CD14-positive monocyte (primary cell): ENCODE measurements at regions not wholly inside any gene's neighbourhood (a gene's known extent, or its start where the extent isn't known, plus 50 kb on each side); places are given as distances from the start of the nearest gene placed in this dataset.

ENCODE experiments used
- DNase-seq, 3 donors: peaks; one replicate each; pipeline ENCODE4 v3.0.0-alpha.2; 2011 to 2022
- H2AFZ ChIP-seq: 2 replicates; pipeline ENCODE4 v1.6.0; 2012; ENCODE audit warnings: mild to moderate bottlenecking, low read depth, low read length, inconsistent platforms; ENCODE audit not compliant: insufficient read depth, poor library complexity, severe bottlenecking
- H3K27ac ChIP-seq, 2 donors: 1 replicate in 1 of 2; 2 replicates in 1 of 2; pipeline ENCODE4 v1.5.1; 2012 to 2013; ENCODE audit warnings: low read length in 2 of 2, control low read depth in 1 of 2, inconsistent platforms in 1 of 2, low read depth in 1 of 2, mild to moderate bottlenecking in 1 of 2
- H3K27me3 ChIP-seq, 2 donors: one replicate each; pipeline versions ENCODE4 v1.6.0 to v1.6.1; 2011 to 2013; ENCODE audit warnings: low read length in 2 of 2; ENCODE audit not compliant: control insufficient read depth in 2 of 2, insufficient read depth in 2 of 2
- H3K36me3 ChIP-seq, 2 donors: replicated peaks in 1 of 2; 1 replicate in 1 of 2; 2 replicates in 1 of 2; pipeline versions ENCODE4 v1.5.1 to v1.6.1; 2012 to 2013; ENCODE audit warnings: low read length in 2 of 2, control low read depth in 1 of 2, inconsistent platforms in 1 of 2, mild to moderate bottlenecking in 1 of 2; ENCODE audit not compliant: insufficient read depth in 2 of 2, control insufficient read depth in 1 of 2
- H3K4me1 ChIP-seq, 2 donors: 1 replicate in 1 of 2; 2 replicates in 1 of 2; pipeline versions ENCODE4 v1.5.1 to v1.6.1; 2012 to 2013; ENCODE audit warnings: low read length in 2 of 2, control low read depth in 1 of 2, inconsistent platforms in 1 of 2, mild to moderate bottlenecking in 1 of 2, moderate library complexity in 1 of 2; ENCODE audit not compliant: insufficient read depth in 2 of 2, control insufficient read depth in 1 of 2
- H3K4me2 ChIP-seq: replicated peaks from 2 replicates; pipeline ENCODE3; 2012; ENCODE audit warnings: low read length, moderate library complexity, mild to moderate bottlenecking; ENCODE audit not compliant: poor library complexity, severe bottlenecking; ENCODE audit errors: extremely low read depth
- H3K4me3 ChIP-seq, 3 experiments: fragments of 200-600 bp in 1 of 3; sonication (generic) in 1 of 3; replicated peaks in 1 of 3; 1 replicate in 2 of 3; 2 replicates in 1 of 3; pipeline ENCODE4 v1.5.1; 2011 to 2013; ENCODE audit warnings: low read length in 3 of 3, mild to moderate bottlenecking in 3 of 3, control low read depth in 2 of 3, low read depth in 2 of 3, inconsistent platforms in 1 of 3, moderate library complexity in 1 of 3
- H3K79me2 ChIP-seq: 2 replicates; pipeline ENCODE4 v1.6.0; 2012; ENCODE audit warnings: mild to moderate bottlenecking, control low read depth, inconsistent platforms, low read length, moderate library complexity; ENCODE audit not compliant: insufficient read depth
- H3K9ac ChIP-seq: 2 replicates; pipeline ENCODE4 v1.6.0; 2017; ENCODE audit warnings: low read length, mild to moderate bottlenecking; ENCODE audit not compliant: insufficient read depth, poor library complexity, severe bottlenecking
- H3K9me3 ChIP-seq, 2 donors: replicated peaks in 1 of 2; 1 replicate in 1 of 2; 2 replicates in 1 of 2; pipeline versions ENCODE4 v1.5.1 to v1.6.1; 2012 to 2013; ENCODE audit warnings: low read length in 2 of 2, control low read depth in 1 of 2; ENCODE audit not compliant: control insufficient read depth in 1 of 2, insufficient read depth in 1 of 2
- H4K20me1 ChIP-seq: 2 replicates; pipeline ENCODE4 v1.6.0; 2012; ENCODE audit warnings: mild to moderate bottlenecking, low read length, control low read depth, moderate library complexity; ENCODE audit not compliant: insufficient read depth
- H3K27ac Mint-ChIP-seq, 7 donors: one replicate each; pipeline ENCODE4 v1.8.0; 2020; ENCODE audit warnings: mild to moderate bottlenecking in 7 of 7, mixed read lengths in 7 of 7, moderate library complexity in 6 of 7, inconsistent platforms in 2 of 7
- H3K27me3 Mint-ChIP-seq, 3 donors: one replicate each; pipeline ENCODE4 v1.8.0; 2021 to 2022; ENCODE audit warnings: low read depth in 3 of 3, mild to moderate bottlenecking in 3 of 3, mixed read lengths in 3 of 3, moderate library complexity in 3 of 3, inconsistent platforms in 1 of 3
- H3K36me3 Mint-ChIP-seq, 2 donors: one replicate each; pipeline ENCODE4 v1.8.0; 2020; ENCODE audit warnings: mixed read lengths in 2 of 2, inconsistent platforms in 1 of 2, mild to moderate bottlenecking in 1 of 2
- H3K4me1 Mint-ChIP-seq: one replicate; pipeline ENCODE4 v1.8.0; 2020; ENCODE audit warnings: mild to moderate bottlenecking, mixed read lengths
- H3K4me3 Mint-ChIP-seq, 2 donors: one replicate each; pipeline ENCODE4 v1.8.0; 2020; ENCODE audit warnings: mild to moderate bottlenecking in 2 of 2, mixed read lengths in 2 of 2, moderate library complexity in 1 of 2
- H3K9me3 Mint-ChIP-seq, 7 donors: one replicate each; pipeline ENCODE4 v1.8.0; 2020 to 2022; ENCODE audit warnings: mixed read lengths in 7 of 7, mild to moderate bottlenecking in 6 of 7, moderate library complexity in 6 of 7, inconsistent platforms in 2 of 7
- CTCF ChIP-seq: fragments of 200-600 bp; IDR thresholded peaks from one replicate; pipeline ENCODE4 v1.8.0; 2022; ENCODE audit warnings: antibody characterized with exemption, mild to moderate bottlenecking
- WGBS: methylation state at CpG from one replicate; pipeline ENCODE4 v1.1.5; 2013; ENCODE audit warnings: missing lambda C conversion rate; ENCODE audit not compliant: insufficient coverage; 5-methylcytosine and 5-hydroxymethylcytosine counted together
- intact Hi-C, 2 donors: fragments of 100-400 bp; cut with micrococcal nuclease; formaldehyde crosslinking; loops; one replicate each; pipeline versions ENCODE4 v1.15.0 to v1.15.1; 2023

GRCh38 chr11:40027720-40028119 is 1431.7 kb downstream of the LRRC4C start:
- Histone ChIP-seq H3K9me3 (peaks cover 0 to 3% of the 10 kb centered on the region in 2 donors), H3K4me3 (no peak overlapping the region), H4K20me1 (no peaks in the 10 kb centered on the region), H3K79me2 (no peaks in the 10 kb centered on the region), H3K36me3 (no peaks in the 10 kb centered on the region), H2AFZ (no peak overlapping the region), H3K9ac (no peak overlapping the region), H3K4me1 (no peaks in the 10 kb centered on the region), H3K27me3 (no peaks in the 10 kb centered on the region), H3K4me2 (no peak overlapping the region), H3K27ac (no peak overlapping the region)
- WGBS, result no CpG with 5 or more reads among the region's 5 CpGs
- Mint-ChIP-seq H3K9me3 (peaks cover 0 to 5% (median 0%) of the 10 kb centered on the region in 7 donors), H3K4me1 (no peaks in the 10 kb centered on the region), H3K4me3 (no peak overlapping the region), H3K27ac (no peak overlapping the region), H3K27me3 (peaks cover 0 to 1% (median 0%) of the 10 kb centered on the region in 3 donors), H3K36me3 (no peaks in the 10 kb centered on the region)
- TF ChIP-seq CTCF, result no peak
- DNase-seq, result no peak
- intact Hi-C loops, result no loop called here

- H3K36me3 ChIP-seq, result no peaks in the 10 kb centered on the region
- H3K27ac ChIP-seq, result no peak overlapping the region
- H2AFZ ChIP-seq, result no peak overlapping the region
- Mint-ChIP-seq H3K4me3 (no peak overlapping the region), H3K27ac (no peak overlapping the region), H3K36me3 (no peaks in the 10 kb centered on the region), H3K9me3 (peaks cover 0 to 7% (median 4%) of the 10 kb centered on the region in 7 donors), H3K27me3 (peaks cover 0 to 2% (median 1%) of the 10 kb centered on the region in 3 donors), H3K4me1 (no peaks in the 10 kb centered on the region)
- no peak for DNase-seq
- no peak overlapping the region for H3K4me2 ChIP-seq
- H3K4me1 ChIP-seq, result no peaks in the 10 kb centered on the region
- H3K9me3 ChIP-seq, result peaks cover 0 to 2% of the 10 kb centered on the region in 2 donors
- H4K20me1 ChIP-seq, result no peaks in the 10 kb centered on the region
- no peak for TF ChIP-seq CTCF
- no peak overlapping the region for H3K9ac ChIP-seq
- no peaks in the 10 kb centered on the region for H3K79me2 ChIP-seq
- intact Hi-C loops, result no loop called here
- H3K4me3 ChIP-seq, result no peak overlapping the region
- H3K27me3 ChIP-seq, result no peaks in the 10 kb centered on the region
Observed at GRCh38 chr11:40023724-40024123, 1435.7 kb downstream of the LRRC4C start.
